ENCODE measurements at regions not wholly inside any gene's neighbourhood (a gene's known extent, or its start where the extent isn't known, plus 50 kb on each side); places are given as distances from the start of the nearest gene placed in this dataset.

GRCh38 chrX:43139645-43140044 is 361.7 kb upstream of the PPP1R2C start:
- Histone ChIP-seq H2AFZ (ENCODE audit: insufficient read depth, low read depth, low read length, poor library complexity, severe bottlenecking) (no peak overlapping the region), H3K9me3 (ENCODE audit: control extremely low read depth in 1 of 3, control insufficient read depth in 2 of 3, insufficient read depth in 1 of 3, low read length in 2 of 3) (peaks cover 0 to under 1% (median 0%) of the 10 kb centered on the region in 3 donors), H3K4me1 (ENCODE audit: control insufficient read depth in 2 of 2, insufficient read depth in 2 of 2, low read length in 2 of 2) (no peaks in the 10 kb centered on the region), H3K4me2 (replicated peaks; ENCODE audit: low read depth, low read length, poor library complexity, severe bottlenecking) (no peak overlapping the region), H4K20me1 (ENCODE audit: control insufficient read depth, insufficient read depth, low read length, poor library complexity, severe bottlenecking) (no peaks in the 10 kb centered on the region), H3K79me2 (ENCODE audit: control insufficient read depth, insufficient read depth, low read length) (no peaks in the 10 kb centered on the region), H3K27ac (ENCODE audit: low read length in 2 of 2) (no peak overlapping the region), H3K4me3 (ENCODE audit: control extremely low read depth in 1 of 5, extremely low read depth in 1 of 5, insufficient read depth in 1 of 5, low read depth in 2 of 5, low read length in 4 of 5) (no peak overlapping the region), H3K9ac (ENCODE audit: low read length) (no peak overlapping the region), H3K27me3 (replicated peaks in 1 of 4; ENCODE audit: control extremely low read depth in 1 of 4, control insufficient read depth in 3 of 4, insufficient read depth in 4 of 4, low read length in 3 of 4) (no peaks in the 10 kb centered on the region), H3K36me3 (replicated peaks in 1 of 2; ENCODE audit: control extremely low read depth in 1 of 2, control insufficient read depth in 1 of 2, extremely low read depth in 1 of 2, insufficient read depth in 2 of 2, low read length in 1 of 2) (no peaks in the 10 kb centered on the region)
- H3K27me3 Mint-ChIP-seq = no peaks in the 10 kb centered on the region
- no peak overlapping the region for H3K27ac Mint-ChIP-seq
- ChIA-PET POLR2A (no interaction called here), CTCF (no interaction called here)
- no CpG with 5 or more reads among the region's 1 CpG for WGBS (ENCODE audit: insufficient coverage)
- DNase-seq = no peak
- TF ChIP-seq CTCF (IDR thresholded peaks at IDR 0.05) (no peak), EZH2 (IDR thresholded peaks at IDR 0.05; ENCODE audit: borderline replicate concordance, insufficient read depth, low read depth, low read length, poor library complexity, severe bottlenecking) (no peak)
- no peaks in the 10 kb centered on the region for H3K9me3 Mint-ChIP-seq (ENCODE audit: insufficient read depth)
- no peaks in the 10 kb centered on the region for H3K4me1 Mint-ChIP-seq
- H3K4me3 Mint-ChIP-seq = no peak overlapping the region
- ATAC-seq (ENCODE audit: low read depth) = no peak
- intact Hi-C loops (cut with micrococcal nuclease) = no loop called here

GRCh38 chrX:43140582-43140981 is 362.6 kb upstream of the PPP1R2C start:
- Histone ChIP-seq H3K4me2 (replicated peaks; ENCODE audit: low read depth, low read length, poor library complexity, severe bottlenecking) (no peak overlapping the region), H3K27me3 (replicated peaks in 1 of 4; ENCODE audit: control extremely low read depth in 1 of 4, control insufficient read depth in 3 of 4, insufficient read depth in 4 of 4, low read length in 3 of 4) (no peaks in the 10 kb centered on the region), H3K9ac (ENCODE audit: low read length) (no peak overlapping the region), H2AFZ (ENCODE audit: insufficient read depth, low read depth, low read length, poor library complexity, severe bottlenecking) (no peak overlapping the region), H3K79me2 (ENCODE audit: control insufficient read depth, insufficient read depth, low read length) (no peaks in the 10 kb centered on the region), H3K4me1 (ENCODE audit: control insufficient read depth in 2 of 2, insufficient read depth in 2 of 2, low read length in 2 of 2) (no peaks in the 10 kb centered on the region), H3K27ac (ENCODE audit: low read length in 2 of 2) (no peak overlapping the region), H3K4me3 (ENCODE audit: control extremely low read depth in 1 of 5, extremely low read depth in 1 of 5, insufficient read depth in 1 of 5, low read depth in 2 of 5, low read length in 4 of 5) (no peak overlapping the region), H3K36me3 (replicated peaks in 1 of 2; ENCODE audit: control extremely low read depth in 1 of 2, control insufficient read depth in 1 of 2, extremely low read depth in 1 of 2, insufficient read depth in 2 of 2, low read length in 1 of 2) (no peaks in the 10 kb centered on the region), H4K20me1 (ENCODE audit: control insufficient read depth, insufficient read depth, low read length, poor library complexity, severe bottlenecking) (no peaks in the 10 kb centered on the region), H3K9me3 (ENCODE audit: control extremely low read depth in 1 of 3, control insufficient read depth in 2 of 3, insufficient read depth in 1 of 3, low read length in 2 of 3) (no peaks in the 10 kb centered on the region)
- ChIA-PET POLR2A (no interaction called here), CTCF (no interaction called here)
- no CpG with 5 or more reads among the region's 2 CpGs for WGBS (ENCODE audit: insufficient coverage)
- no peaks in the 10 kb centered on the region for H3K27me3 Mint-ChIP-seq
- intact Hi-C loops (cut with micrococcal nuclease) = no loop called here
- no peak overlapping the region for H3K27ac Mint-ChIP-seq
- no peak for DNase-seq
- no peaks in the 10 kb centered on the region for H3K9me3 Mint-ChIP-seq (ENCODE audit: insufficient read depth)
- no peak overlapping the region for H3K4me3 Mint-ChIP-seq
- TF ChIP-seq CTCF (IDR thresholded peaks at IDR 0.05) = no peak
- no peak for TF ChIP-seq EZH2 (IDR thresholded peaks at IDR 0.05; ENCODE audit: borderline replicate concordance, insufficient read depth, low read depth, low read length, poor library complexity, severe bottlenecking)
- ATAC-seq (ENCODE audit: low read depth) = no peak
- no peaks in the 10 kb centered on the region for H3K4me1 Mint-ChIP-seq

Measured in B cell (primary cell).